Progenitor cell of endocrine pancreas (in vitro differentiated cells): ENCODE measurements at regions not wholly inside any gene's neighbourhood (a gene's known extent, or its start where the extent isn't known, plus 50 kb on each side); places are given as distances from the start of the nearest gene placed in this dataset.

Experiments used
- DNase-seq: peaks from one replicate; pipeline ENCODE4 v3.0.0; 2021; ENCODE audit warnings: low spot score; ENCODE audit not compliant: unreplicated experiment
- H3K27ac Mint-ChIP-seq: 2 replicates; pipeline ENCODE4 v1.8.0; 2021; ENCODE audit warnings: mild to moderate bottlenecking, moderate library complexity, mixed read lengths
- H3K27me3 Mint-ChIP-seq: 2 replicates; pipeline ENCODE4 v1.8.0; 2021; ENCODE audit warnings: mixed read lengths
- H3K36me3 Mint-ChIP-seq: 2 replicates; pipeline ENCODE4 v1.8.0; 2022; ENCODE audit warnings: mixed read lengths; ENCODE audit not compliant: insufficient read depth
- H3K4me1 Mint-ChIP-seq: 2 replicates; pipeline ENCODE4 v1.8.0; 2021; ENCODE audit warnings: low read depth, mixed read lengths
- H3K4me3 Mint-ChIP-seq: 2 replicates; pipeline ENCODE4 v1.8.0; 2021; ENCODE audit warnings: low read depth, mild to moderate bottlenecking, moderate library complexity, mixed read lengths
- H3K9me3 Mint-ChIP-seq: 2 replicates; pipeline ENCODE4 v1.8.0; 2021; ENCODE audit warnings: low read depth, mixed read lengths
- TF ChIP-seq, protein P1 (sequence below): fragments of 200-600 bp; sonication (generic); IDR thresholded peaks from one replicate; pipeline ENCODE4 v1.5.0; 2021; ENCODE audit warnings: antibody characterized with exemption, mild to moderate bottlenecking; ENCODE audit not compliant: unreplicated experiment

DNA sequence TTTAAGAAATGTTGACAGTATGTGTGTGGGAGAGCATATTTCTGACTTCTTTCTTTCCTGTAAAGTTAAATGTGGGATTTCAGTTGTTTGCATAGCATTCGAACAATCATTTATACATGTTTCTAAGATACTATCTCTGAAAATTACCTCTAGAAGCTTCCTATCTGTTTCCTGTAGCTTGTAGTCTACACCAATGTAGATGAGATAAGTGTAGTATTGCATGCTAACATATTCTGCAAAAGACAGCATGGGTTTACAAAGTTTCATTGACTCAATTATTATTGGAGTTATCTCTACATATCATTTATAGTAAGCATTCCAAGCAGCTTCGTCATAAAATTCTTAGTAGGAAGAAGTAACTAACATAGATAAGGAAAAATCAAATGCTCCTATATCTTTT, 98.9 kb upstream of the DPYD start:
- TF ChIP-seq, protein P1, sequence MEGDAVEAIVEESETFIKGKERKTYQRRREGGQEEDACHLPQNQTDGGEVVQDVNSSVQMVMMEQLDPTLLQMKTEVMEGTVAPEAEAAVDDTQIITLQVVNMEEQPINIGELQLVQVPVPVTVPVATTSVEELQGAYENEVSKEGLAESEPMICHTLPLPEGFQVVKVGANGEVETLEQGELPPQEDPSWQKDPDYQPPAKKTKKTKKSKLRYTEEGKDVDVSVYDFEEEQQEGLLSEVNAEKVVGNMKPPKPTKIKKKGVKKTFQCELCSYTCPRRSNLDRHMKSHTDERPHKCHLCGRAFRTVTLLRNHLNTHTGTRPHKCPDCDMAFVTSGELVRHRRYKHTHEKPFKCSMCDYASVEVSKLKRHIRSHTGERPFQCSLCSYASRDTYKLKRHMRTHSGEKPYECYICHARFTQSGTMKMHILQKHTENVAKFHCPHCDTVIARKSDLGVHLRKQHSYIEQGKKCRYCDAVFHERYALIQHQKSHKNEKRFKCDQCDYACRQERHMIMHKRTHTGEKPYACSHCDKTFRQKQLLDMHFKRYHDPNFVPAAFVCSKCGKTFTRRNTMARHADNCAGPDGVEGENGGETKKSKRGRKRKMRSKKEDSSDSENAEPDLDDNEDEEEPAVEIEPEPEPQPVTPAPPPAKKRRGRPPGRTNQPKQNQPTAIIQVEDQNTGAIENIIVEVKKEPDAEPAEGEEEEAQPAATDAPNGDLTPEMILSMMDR: no peak
- no peaks in the 10 kb centered on the region for H3K27me3 Mint-ChIP-seq
- H3K36me3 Mint-ChIP-seq: no peaks in the 10 kb centered on the region
- H3K4me1 Mint-ChIP-seq: peaks cover 4% of the 10 kb centered on the region
- H3K27ac Mint-ChIP-seq: no peak overlapping the region
- H3K4me3 Mint-ChIP-seq: no peak overlapping the region
- DNase-seq: no peak
- no peaks in the 10 kb centered on the region for H3K9me3 Mint-ChIP-seq

DNA sequence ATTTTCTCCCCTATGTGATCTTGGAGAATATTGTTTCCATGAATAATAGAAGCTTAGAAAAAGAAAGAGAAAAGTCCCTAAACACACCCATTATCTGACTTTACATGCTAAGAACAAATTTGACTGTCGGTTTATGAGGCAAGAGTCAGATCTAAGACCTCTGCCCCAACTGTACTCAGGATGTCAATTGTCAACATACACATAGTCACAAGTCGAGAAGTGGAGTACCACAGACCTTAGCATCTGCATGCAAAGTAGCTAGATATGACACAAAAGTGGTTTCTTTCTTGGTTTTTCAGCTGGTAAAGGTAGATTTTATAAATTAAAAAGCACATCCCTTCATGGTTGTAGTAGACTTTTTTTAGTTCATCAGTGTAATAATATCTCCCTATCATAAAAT, 97.2 kb upstream of the DPYD start:
- Mint-ChIP-seq H3K36me3 (no peaks in the 10 kb centered on the region), H3K27me3 (no peaks in the 10 kb centered on the region), H3K4me3 (no peak overlapping the region), H3K27ac (no peak overlapping the region), H3K4me1 (peaks cover 4% of the 10 kb centered on the region), H3K9me3 (no peaks in the 10 kb centered on the region)
- no peak for DNase-seq
- TF ChIP-seq, protein P1: no peak

DNA sequence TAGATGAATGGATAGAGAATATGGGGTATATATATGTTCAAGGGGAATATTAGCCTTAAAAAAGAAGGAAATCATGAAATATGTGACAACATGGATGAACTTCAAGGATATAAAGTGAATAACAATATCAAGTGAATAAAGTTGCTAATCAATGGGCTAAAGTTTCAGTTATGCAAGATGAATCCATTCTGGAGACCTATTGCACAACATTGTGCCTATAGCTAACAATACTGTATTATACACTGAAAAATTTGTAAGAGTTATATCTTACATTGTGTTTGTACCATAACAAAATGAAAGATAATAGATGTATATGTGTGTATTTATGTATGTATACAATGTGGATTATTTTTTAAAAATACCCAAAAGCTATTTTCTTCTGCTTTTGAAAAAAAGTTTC, 96.3 kb upstream of the DPYD start:
- DNase-seq: no peak
- no peak overlapping the region for H3K4me3 Mint-ChIP-seq
- H3K27me3 Mint-ChIP-seq: no peaks in the 10 kb centered on the region
- H3K9me3 Mint-ChIP-seq: no peaks in the 10 kb centered on the region
- peaks cover 4% of the 10 kb centered on the region for H3K4me1 Mint-ChIP-seq
- TF ChIP-seq, protein P1: no peak
- no peaks in the 10 kb centered on the region for H3K36me3 Mint-ChIP-seq
- no peak overlapping the region for H3K27ac Mint-ChIP-seq

DNA sequence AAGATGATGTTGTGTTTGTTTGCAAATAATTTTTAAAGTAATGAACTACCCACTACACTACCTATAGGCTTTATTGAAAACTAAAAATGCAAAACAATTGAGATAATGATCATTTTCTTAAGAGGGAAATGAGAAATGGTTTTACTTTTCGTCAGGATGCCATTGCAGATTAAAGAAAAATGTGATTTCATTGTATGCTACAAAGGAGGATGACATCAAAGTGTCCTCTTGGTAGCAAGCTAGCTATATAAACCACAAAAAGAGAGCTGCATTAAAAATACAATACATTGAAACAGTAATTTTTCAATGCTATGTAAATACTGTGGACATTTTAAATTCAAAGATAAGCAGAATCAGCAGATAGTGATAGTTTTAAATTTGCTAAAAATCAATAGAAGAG, 87.5 kb upstream of the DPYD start:
- Mint-ChIP-seq H3K36me3 (no peaks in the 10 kb centered on the region), H3K4me3 (no peak overlapping the region), H3K9me3 (no peaks in the 10 kb centered on the region), H3K27ac (no peak overlapping the region), H3K4me1 (peaks cover 15% of the 10 kb centered on the region), H3K27me3 (no peaks in the 10 kb centered on the region)
- no peak for DNase-seq
- TF ChIP-seq, protein P1: no peak

DNA sequence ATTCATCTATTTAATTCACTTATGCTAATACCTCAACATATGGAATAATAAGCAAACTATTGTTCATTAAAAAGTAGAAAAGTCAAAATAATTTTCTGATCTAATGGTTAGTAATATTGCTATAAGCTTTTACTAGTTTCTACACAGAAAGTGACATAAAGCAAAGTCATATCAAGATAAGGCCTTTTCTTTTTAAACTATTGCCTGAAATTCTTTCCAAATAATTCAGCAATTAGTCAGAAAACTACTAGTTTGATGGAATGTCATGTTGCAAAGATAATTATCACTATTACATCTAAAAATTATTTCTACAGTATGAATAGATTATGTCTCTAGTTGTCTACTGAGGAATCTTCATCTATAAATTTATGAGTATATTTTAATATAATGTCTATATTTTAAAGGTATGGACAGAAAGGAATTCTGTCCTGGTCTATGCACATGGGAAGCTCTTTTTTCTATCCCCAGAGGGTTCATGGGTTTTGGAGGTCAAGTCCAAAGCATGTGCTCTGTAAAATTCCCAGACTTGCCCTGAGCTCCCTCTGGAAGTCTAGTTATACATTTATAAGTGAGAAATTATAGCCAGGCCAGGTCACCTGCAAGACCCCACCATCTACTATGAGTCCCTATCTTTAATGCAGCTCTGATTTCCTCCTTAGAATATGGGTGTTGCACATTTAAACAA, 84.6 kb upstream of the DPYD start:
- Mint-ChIP-seq H3K27ac (no peak overlapping the region), H3K4me1 (peaks cover 17% of the 10 kb centered on the region), H3K27me3 (no peaks in the 10 kb centered on the region), H3K9me3 (no peaks in the 10 kb centered on the region), H3K4me3 (no peak overlapping the region), H3K36me3 (no peaks in the 10 kb centered on the region)
- TF ChIP-seq, protein P1: no peak
- DNase-seq: no peak
